Coronary artery (tissue), 2 donors: ENCODE measurements at regions not wholly inside any gene's neighbourhood (a gene's known extent, or its start where the extent isn't known, plus 50 kb on each side); places are given as distances from the start of the nearest gene placed in this dataset.

Source experiments
- DNase-seq: peaks from one replicate; pipeline ENCODE4 v3.0.0-alpha.2; 2017; ENCODE audit warnings: low spot score
- H3K27ac ChIP-seq, 2 donors: fragments of 200-600 bp; sonication (generic); one replicate each; pipeline ENCODE4 v1.5.1; 2016 to 2019
- H3K4me3 ChIP-seq: fragments of 200-600 bp; sonication (generic); 2 replicates; pipeline ENCODE4 v1.5.1; 2016; ENCODE audit warnings: mild to moderate bottlenecking, moderate library complexity
- CTCF ChIP-seq: fragments of 200-600 bp; sonication (generic); IDR thresholded peaks from one replicate; pipeline ENCODE4 v1.5.1; 2019; ENCODE audit warnings: antibody characterized with exemption

GRCh38 chr7:106356-106755 lies 86.0 kb upstream of the FAM20C start:
- no peak for DNase-seq
- H3K4me3 ChIP-seq, result no peak overlapping the region
- no peak overlapping the region for H3K27ac ChIP-seq
- TF ChIP-seq CTCF, result no peak

GRCh38 chr7:107233-107632 lies 85.1 kb upstream of the FAM20C start:
- DNase-seq, result no peak
- no peak for TF ChIP-seq CTCF

GRCh38 chr7:107907-108306 lies 84.5 kb upstream of the FAM20C start:
- Histone ChIP-seq H3K27ac (no peak overlapping the region), H3K4me3 (no peak overlapping the region)
- peak; percentile 50 for DNase-seq
- TF ChIP-seq CTCF, result no peak

More at GRCh38 chr7:107233-107632, 85.1 kb upstream of the FAM20C start:
- no peak overlapping the region for H3K27ac ChIP-seq
- H3K4me3 ChIP-seq, result no peak overlapping the region

- Histone ChIP-seq H3K27ac (no peak overlapping the region), H3K4me3 (no peak overlapping the region)
- DNase-seq, result peak; percentile 67
- TF ChIP-seq CTCF, result no peak
Measured at GRCh38 chr7:109094-109493, 83.3 kb upstream of the FAM20C start.

- DNase-seq, result peak; percentile 58
- TF ChIP-seq CTCF, result no peak
- Histone ChIP-seq H3K4me3 (no peak overlapping the region), H3K27ac (no peak overlapping the region)
Measured at GRCh38 chr7:109898-110556, 82.3 kb upstream of the FAM20C start.

- no peak for TF ChIP-seq CTCF
- DNase-seq, result peak; percentile 43
Measured at GRCh38 chr7:110557-111232, 81.7 kb upstream of the FAM20C start.

GRCh38 chr7:111591-111990 lies 80.8 kb upstream of the FAM20C start:
- TF ChIP-seq CTCF, result no peak
- H3K4me3 ChIP-seq, result no peak overlapping the region
- no peak overlapping the region for H3K27ac ChIP-seq
- DNase-seq, result no peak

More at GRCh38 chr7:110557-111232, 81.7 kb upstream of the FAM20C start:
- H3K4me3 ChIP-seq, result no peak overlapping the region
- no peak overlapping the region for H3K27ac ChIP-seq
